ENCODE measurements at regions not wholly inside any gene's neighbourhood (a gene's known extent, or its start where the extent isn't known, plus 50 kb on each side); places are given as distances from the start of the nearest gene placed in this dataset.

- intact Hi-C loops (cut with DNase I): no loop called here
- Histone ChIP-seq H3K27ac (no peak overlapping the region), H3K9me3 (no peaks in the 10 kb centered on the region), H3K36me3 (ENCODE audit: insufficient read depth in 1 of 2, low read depth in 1 of 2) (no peaks in the 10 kb centered on the region), H3K4me1 (no peaks in the 10 kb centered on the region), H3K27me3 (ENCODE audit: insufficient read depth in 3 of 3, low read length in 2 of 3) (no peaks in the 10 kb centered on the region), H3K4me3 (no peak overlapping the region)
- 19 to 43% (median 28%) methylated on average over 1 of the region's 1 CpG for WGBS, 3 donors
- DNase-seq (no peak), ATAC-seq (no peak)
- TF ChIP-seq CTCF (IDR thresholded peaks at IDR 0.05): no peak
Observed at GRCh38 chr12:17661250-17661649, 428.7 kb downstream of the RERGL start.

- DNase-seq (no peak), ATAC-seq (no peak)
- no peaks in the 10 kb centered on the region for H3K9me3 ChIP-seq
- H3K4me1 ChIP-seq: no peaks in the 10 kb centered on the region
- H3K27me3 ChIP-seq (ENCODE audit: insufficient read depth in 3 of 3, low read length in 2 of 3): no peaks in the 10 kb centered on the region
- 60 to 70% (median 67%) methylated on average over 2 of the region's 2 CpGs for WGBS, 3 donors
- no peak for TF ChIP-seq CTCF (IDR thresholded peaks at IDR 0.05)
- intact Hi-C loops (cut with DNase I): no loop called here
- no peak overlapping the region for H3K27ac ChIP-seq
- H3K36me3 ChIP-seq (ENCODE audit: insufficient read depth in 1 of 2, low read depth in 1 of 2): no peaks in the 10 kb centered on the region
- no peak overlapping the region for H3K4me3 ChIP-seq
Observed at GRCh38 chr12:17652436-17652835, 437.6 kb downstream of the RERGL start.

GRCh38 chr12:17642340-17642650 is 447.7 kb downstream of the RERGL start:
- TF ChIP-seq CTCF (IDR thresholded peaks at IDR 0.05): no peak
- H3K4me3 ChIP-seq: peak overlapping the region; percentile 13
- no peaks in the 10 kb centered on the region for H3K9me3 ChIP-seq
- no peaks in the 10 kb centered on the region for H3K36me3 ChIP-seq (ENCODE audit: insufficient read depth in 1 of 2, low read depth in 1 of 2)
- no peaks in the 10 kb centered on the region for H3K27me3 ChIP-seq (ENCODE audit: insufficient read depth in 3 of 3, low read length in 2 of 3)
- ATAC-seq (no peak), DNase-seq (no peak)
- H3K4me1 ChIP-seq: no peaks in the 10 kb centered on the region
- H3K27ac ChIP-seq: no peak overlapping the region
- intact Hi-C loops (cut with DNase I): no loop called here
- WGBS, 3 donors: 29 to 32% (median 31%) methylated on average over 3 of the region's 3 CpGs

- Histone ChIP-seq H3K4me3 (no peak overlapping the region), H3K4me1 (no peaks in the 10 kb centered on the region), H3K27ac (no peak overlapping the region), H3K27me3 (ENCODE audit: insufficient read depth in 3 of 3, low read length in 2 of 3) (no peaks in the 10 kb centered on the region), H3K36me3 (ENCODE audit: insufficient read depth in 1 of 2, low read depth in 1 of 2) (no peaks in the 10 kb centered on the region), H3K9me3 (no peaks in the 10 kb centered on the region)
- 86 to 93% (median 86%) methylated on average over 1 of the region's 1 CpG for WGBS, 3 donors
- DNase-seq: no peak
- no peak for ATAC-seq
- TF ChIP-seq CTCF (IDR thresholded peaks at IDR 0.05): no peak
- intact Hi-C loops (cut with DNase I): no loop called here
Observed at GRCh38 chr12:17640615-17641014, 449.4 kb downstream of the RERGL start.

- Histone ChIP-seq H3K4me1 (no peaks in the 10 kb centered on the region), H3K9me3 (no peaks in the 10 kb centered on the region), H3K27ac (no peak overlapping the region), H3K4me3 (no peak overlapping the region), H3K27me3 (ENCODE audit: insufficient read depth in 3 of 3, low read length in 2 of 3) (no peaks in the 10 kb centered on the region), H3K36me3 (ENCODE audit: insufficient read depth in 1 of 2, low read depth in 1 of 2) (no peaks in the 10 kb centered on the region)
- WGBS, 3 donors: 69 to 77% (median 69%) methylated on average over 2 of the region's 2 CpGs
- intact Hi-C loops (cut with DNase I): no loop called here
- no peak for ATAC-seq
- no peak for DNase-seq
- no peak for TF ChIP-seq CTCF (IDR thresholded peaks at IDR 0.05)
Observed at GRCh38 chr12:17618831-17619230, 471.2 kb downstream of the RERGL start.

All from psoas muscle (tissue), 7 donors.